ENCODE measurements at regions not wholly inside any gene's neighbourhood (a gene's known extent, or its start where the extent isn't known, plus 50 kb on each side); places are given as distances from the start of the nearest gene placed in this dataset.
"Not testable (repeated sequence)": the region's sequence is repeated elsewhere in the genome, so short reads cannot be mapped to it uniquely, and the experiment has no call there.

GRCh38 chr14:89067293-89067972, 243.0 kb downstream of the TTC8 start:
- no peak for DNase-seq (ENCODE audit: low read depth)

- no peak for DNase-seq (ENCODE audit: low read depth)
Measured at GRCh38 chr14:89078021-89078795, 253.8 kb downstream of the TTC8 start.

- no peak for DNase-seq (ENCODE audit: low read depth)
Measured at GRCh38 chr14:89085231-89085731, 260.8 kb downstream of the TTC8 start.

GRCh38 chr14:89085737-89086382, 261.4 kb downstream of the TTC8 start:
- no peak for DNase-seq (ENCODE audit: low read depth)

GRCh38 chr14:89088530-89088929, 264.1 kb downstream of the TTC8 start:
- no peak for DNase-seq (ENCODE audit: low read depth)

GRCh38 chr14:89089330-89089729, 264.9 kb downstream of the TTC8 start:
- no peak for DNase-seq (ENCODE audit: low read depth)

GRCh38 chr14:89091781-89092180, 267.3 kb downstream of the TTC8 start:
- no peak for DNase-seq (ENCODE audit: low read depth)

GRCh38 chr14:89093083-89093730, 268.8 kb downstream of the TTC8 start:
- no peak for DNase-seq (ENCODE audit: low read depth)

GRCh38 chr14:89095036-89095435, 270.6 kb downstream of the TTC8 start:
- no peak for DNase-seq (ENCODE audit: low read depth)

GRCh38 chr14:89096946-89097345, 272.5 kb downstream of the TTC8 start:
- no peak for DNase-seq (ENCODE audit: low read depth)

GRCh38 chr14:89098254-89098653, 273.8 kb downstream of the TTC8 start:
- DNase-seq (ENCODE audit: low read depth), result no peak

GRCh38 chr14:89104171-89104817, 279.8 kb downstream of the TTC8 start:
- DNase-seq (ENCODE audit: low read depth), result not testable (repeated sequence)

- not testable (repeated sequence) for DNase-seq (ENCODE audit: low read depth)
Measured at GRCh38 chr14:89104861-89105260, 280.4 kb downstream of the TTC8 start.

Data from T-helper 22 cell (primary cell).